Fibroblast of the aortic adventitia (primary cell): ENCODE measurements at regions not wholly inside any gene's neighbourhood (a gene's known extent, or its start where the extent isn't known, plus 50 kb on each side); places are given as distances from the start of the nearest gene placed in this dataset.
"Not testable (repeated sequence)": the region's sequence is repeated elsewhere in the genome, so short reads cannot be mapped to it uniquely, and the experiment has no call there.

Experiments
- DNase-seq: peaks from one replicate; pipeline ENCODE4 v3.0.0-alpha.2; 2010; ENCODE audit warnings: low read depth
- H3K4me3 ChIP-seq: 2 replicates; pipeline ENCODE4 v1.5.1; 2011; ENCODE audit warnings: low read depth, mild to moderate bottlenecking, control low read depth, low read length, moderate library complexity
- TF ChIP-seq, protein P1 (sequence below): IDR thresholded peaks from 2 replicates; pipeline ENCODE4 v1.5.1; 2011; ENCODE audit warnings: mild to moderate bottlenecking, low read length, control low read depth, inconsistent platforms; ENCODE audit not compliant: insufficient read depth

DNA sequence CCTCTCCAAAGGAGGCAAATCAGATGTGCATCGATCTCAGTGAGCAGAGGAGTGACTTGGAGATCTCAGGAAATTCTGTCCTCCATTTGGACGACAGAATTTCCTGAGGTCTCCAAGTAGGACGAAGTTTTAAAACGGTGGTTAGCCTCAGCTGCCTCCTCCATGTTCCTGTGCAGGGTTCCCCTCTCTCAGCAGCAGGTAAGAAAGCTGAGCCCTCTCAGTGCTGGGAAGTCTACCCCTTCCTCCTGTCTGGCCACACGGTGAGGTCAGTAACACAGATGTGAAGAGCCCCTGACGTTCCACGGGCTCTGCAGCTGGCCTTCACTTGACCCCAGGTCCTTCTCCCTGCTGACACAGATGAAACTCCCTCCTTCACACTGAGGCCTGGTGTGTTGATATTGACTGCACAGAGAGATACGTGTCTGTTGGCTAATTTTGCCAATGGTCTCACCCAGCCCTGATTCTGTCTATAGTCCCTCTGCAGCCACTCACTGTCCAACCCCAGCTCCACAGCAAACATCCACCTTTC, 607.4 kb upstream of the B3GAT1 start:
- no peak for DNase-seq
- TF ChIP-seq, protein P1, sequence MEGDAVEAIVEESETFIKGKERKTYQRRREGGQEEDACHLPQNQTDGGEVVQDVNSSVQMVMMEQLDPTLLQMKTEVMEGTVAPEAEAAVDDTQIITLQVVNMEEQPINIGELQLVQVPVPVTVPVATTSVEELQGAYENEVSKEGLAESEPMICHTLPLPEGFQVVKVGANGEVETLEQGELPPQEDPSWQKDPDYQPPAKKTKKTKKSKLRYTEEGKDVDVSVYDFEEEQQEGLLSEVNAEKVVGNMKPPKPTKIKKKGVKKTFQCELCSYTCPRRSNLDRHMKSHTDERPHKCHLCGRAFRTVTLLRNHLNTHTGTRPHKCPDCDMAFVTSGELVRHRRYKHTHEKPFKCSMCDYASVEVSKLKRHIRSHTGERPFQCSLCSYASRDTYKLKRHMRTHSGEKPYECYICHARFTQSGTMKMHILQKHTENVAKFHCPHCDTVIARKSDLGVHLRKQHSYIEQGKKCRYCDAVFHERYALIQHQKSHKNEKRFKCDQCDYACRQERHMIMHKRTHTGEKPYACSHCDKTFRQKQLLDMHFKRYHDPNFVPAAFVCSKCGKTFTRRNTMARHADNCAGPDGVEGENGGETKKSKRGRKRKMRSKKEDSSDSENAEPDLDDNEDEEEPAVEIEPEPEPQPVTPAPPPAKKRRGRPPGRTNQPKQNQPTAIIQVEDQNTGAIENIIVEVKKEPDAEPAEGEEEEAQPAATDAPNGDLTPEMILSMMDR = no peak
- no peak overlapping the region for H3K4me3 ChIP-seq

DNA sequence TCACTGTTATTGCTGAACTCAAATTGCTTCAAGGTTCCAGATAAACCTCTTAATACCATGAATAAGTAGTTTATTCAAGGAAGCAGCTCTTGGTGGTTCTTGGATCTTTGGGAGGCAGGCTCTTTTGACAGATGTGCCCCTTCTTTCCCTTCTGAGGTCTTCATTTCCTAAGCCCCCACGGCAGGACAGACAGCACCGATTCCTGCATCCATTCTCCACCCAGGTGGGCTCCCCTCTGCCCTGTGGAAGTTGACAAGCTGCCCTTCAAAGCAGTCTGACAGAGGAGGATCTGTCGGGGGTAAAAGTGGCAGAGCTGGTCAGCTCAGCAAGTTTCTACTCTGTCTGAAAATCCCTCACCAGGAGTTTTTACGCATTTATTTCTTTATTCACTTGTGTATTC, 605.3 kb upstream of the B3GAT1 start:
- no peak for DNase-seq
- H3K4me3 ChIP-seq = no peak overlapping the region
- TF ChIP-seq, protein P1 = no peak

DNA sequence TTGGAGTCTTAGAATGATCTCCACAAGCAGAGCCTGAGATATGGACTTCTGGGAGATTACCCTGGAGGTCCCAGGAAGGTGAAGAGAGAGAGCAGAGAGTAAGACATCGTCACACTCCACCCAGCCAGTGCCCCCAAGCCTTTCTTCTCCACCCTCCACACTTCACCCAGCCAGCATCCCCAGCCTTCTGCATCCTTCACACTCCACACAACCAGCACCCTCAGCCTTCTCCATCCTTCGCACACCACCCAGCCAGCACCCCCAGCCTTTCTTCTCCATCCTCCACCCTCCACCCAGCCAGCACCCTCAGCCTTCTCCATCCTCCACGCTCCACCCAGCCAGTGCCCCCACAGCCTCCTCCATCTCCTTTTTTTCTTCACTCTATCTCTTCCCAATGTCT, 603.9 kb upstream of the B3GAT1 start:
- TF ChIP-seq, protein P1 = no peak

DNA sequence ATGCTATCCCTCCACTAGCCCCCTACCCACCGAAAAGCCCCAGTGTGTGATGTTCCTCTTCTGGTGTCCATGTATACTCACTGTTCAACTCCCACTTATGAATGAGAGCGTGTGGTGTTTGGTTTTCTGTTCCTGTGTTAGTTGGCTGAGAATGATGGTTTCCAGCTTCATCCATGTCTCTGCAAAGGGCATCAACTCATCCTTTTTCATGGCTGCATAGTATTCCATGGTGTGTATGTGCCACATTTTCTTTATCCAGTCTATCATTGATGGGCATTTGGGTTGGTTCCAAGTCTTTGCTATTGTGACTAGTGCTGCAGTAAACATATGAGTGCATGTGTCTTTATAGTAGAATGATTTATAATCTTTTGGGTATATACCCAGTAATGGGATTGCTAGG, 599.3 kb upstream of the B3GAT1 start:
- not testable (repeated sequence) for DNase-seq, H3K4me3 ChIP-seq

More for the DNA sequence above, 603.9 kb upstream of the B3GAT1 start:
- DNase-seq = no peak
- no peak overlapping the region for H3K4me3 ChIP-seq

DNA sequence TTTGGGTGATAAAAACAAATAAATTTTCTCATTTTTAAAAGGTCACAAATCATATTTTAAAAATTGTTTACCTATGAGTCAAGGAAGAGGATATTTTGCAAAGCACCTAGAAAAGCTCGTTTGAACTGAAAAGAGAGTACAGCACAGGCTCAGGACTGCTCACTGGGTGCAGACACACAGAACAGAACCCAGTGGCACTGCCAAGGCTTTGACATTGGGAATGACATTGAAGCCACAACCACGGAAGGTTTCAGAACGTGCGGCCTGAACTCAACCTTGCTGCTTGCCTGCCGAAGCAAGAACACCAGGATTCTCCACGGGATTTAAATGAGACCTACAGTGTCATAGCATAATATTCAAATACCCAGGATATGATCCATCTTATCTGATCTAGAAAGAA, 597.1 kb upstream of the B3GAT1 start:
- H3K4me3 ChIP-seq = no peak overlapping the region
- TF ChIP-seq, protein P1 = no peak
- no peak for DNase-seq

DNA sequence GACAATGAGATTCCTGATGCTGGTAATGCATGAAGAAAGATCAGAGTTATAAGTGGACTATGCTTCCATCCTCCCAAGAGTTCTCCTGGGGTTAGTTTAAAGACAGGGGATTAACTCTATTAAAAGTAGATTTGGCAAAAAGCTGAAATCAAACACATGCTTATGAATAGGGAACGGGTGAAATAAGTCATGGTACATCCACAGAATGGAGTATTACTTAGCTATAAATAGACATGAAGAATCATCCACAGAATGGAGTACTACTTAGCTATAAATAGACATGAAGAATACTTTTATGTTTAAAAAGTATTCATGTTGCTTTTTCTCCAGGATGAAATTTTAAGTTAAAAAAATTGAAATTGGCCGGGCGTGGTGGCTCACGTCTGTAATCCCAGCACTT, 596.4 kb upstream of the B3GAT1 start:
- TF ChIP-seq, protein P1 = no peak
- no peak overlapping the region for H3K4me3 ChIP-seq
- DNase-seq = no peak

DNA sequence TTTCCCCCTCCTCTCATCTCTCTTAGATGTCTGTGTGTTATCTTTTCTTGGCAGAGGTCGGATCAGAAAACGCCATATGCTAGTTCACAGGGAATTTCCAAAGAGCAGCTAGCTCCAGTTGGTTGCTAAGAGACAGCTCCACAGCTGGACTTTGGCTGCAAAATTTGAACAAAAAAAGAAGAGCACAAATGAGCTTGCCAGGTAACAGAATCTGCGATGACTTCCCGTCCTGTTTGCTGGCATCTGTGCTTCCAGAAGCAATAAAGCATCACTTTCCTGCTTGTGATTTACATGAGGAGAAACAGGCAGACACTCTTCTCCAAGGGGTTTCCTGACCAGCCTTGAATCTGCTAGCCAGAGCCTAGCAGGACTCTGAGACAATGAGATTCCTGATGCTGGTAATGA, 596.0 kb upstream of the B3GAT1 start:
- no peak overlapping the region for H3K4me3 ChIP-seq
- TF ChIP-seq, protein P1 = no peak
- DNase-seq = no peak
